ENCODE measurements at regions not wholly inside any gene's neighbourhood (a gene's known extent, or its start where the extent isn't known, plus 50 kb on each side); places are given as distances from the start of the nearest gene placed in this dataset.

- no peak for DNase-seq
Observed at GRCh38 chr1:5256793-5257192, 602.4 kb downstream of the AJAP1 start.

- no peak for DNase-seq
Observed at GRCh38 chr1:5254975-5255374, 600.6 kb downstream of the AJAP1 start.

- no peak for DNase-seq
Observed at GRCh38 chr1:5254131-5254725, 599.8 kb downstream of the AJAP1 start.

GRCh38 chr1:5253036-5253435, 598.6 kb downstream of the AJAP1 start:
- DNase-seq = no peak

GRCh38 chr1:5250336-5250735, 595.9 kb downstream of the AJAP1 start:
- DNase-seq = no peak

- DNase-seq = no peak
Observed at GRCh38 chr1:5245348-5245747, 590.9 kb downstream of the AJAP1 start.

- DNase-seq = no peak
Observed at GRCh38 chr1:5244631-5245285, 590.3 kb downstream of the AJAP1 start.

- DNase-seq = no peak
Observed at GRCh38 chr1:5242850-5243249, 588.4 kb downstream of the AJAP1 start.

- DNase-seq = no peak
Observed at GRCh38 chr1:5239911-5240310, 585.5 kb downstream of the AJAP1 start.

GRCh38 chr1:5238351-5239130, 584.1 kb downstream of the AJAP1 start:
- no peak for DNase-seq

- no peak for DNase-seq
Observed at GRCh38 chr1:5235355-5235899, 581.0 kb downstream of the AJAP1 start.

- no peak for DNase-seq
Observed at GRCh38 chr1:5232537-5232936, 578.1 kb downstream of the AJAP1 start.

- DNase-seq = no peak
Observed at GRCh38 chr1:5231541-5232315, 577.3 kb downstream of the AJAP1 start.

GRCh38 chr1:5227114-5227513, 572.7 kb downstream of the AJAP1 start:
- no peak for DNase-seq

- no peak for DNase-seq
Observed at GRCh38 chr1:5225707-5226704, 571.6 kb downstream of the AJAP1 start.

- DNase-seq = no peak
Observed at GRCh38 chr1:5223206-5223605, 568.8 kb downstream of the AJAP1 start.

- no peak for DNase-seq
Observed at GRCh38 chr1:5222626-5223025, 568.2 kb downstream of the AJAP1 start.

- DNase-seq = no peak
Observed at GRCh38 chr1:5221451-5221850, 567.0 kb downstream of the AJAP1 start.

- no peak for DNase-seq
Observed at GRCh38 chr1:5220821-5221220, 566.4 kb downstream of the AJAP1 start.

- no peak for DNase-seq
Observed at GRCh38 chr1:5220421-5220820, 566.0 kb downstream of the AJAP1 start.

- no peak for DNase-seq
Observed at GRCh38 chr1:5200006-5200405, 545.6 kb downstream of the AJAP1 start.

- DNase-seq = no peak
Observed at GRCh38 chr1:5198328-5198727, 543.9 kb downstream of the AJAP1 start.
